A673 (cell line): ENCODE measurements at regions not wholly inside any gene's neighbourhood (a gene's known extent, or its start where the extent isn't known, plus 50 kb on each side); places are given as distances from the start of the nearest gene placed in this dataset.

Source experiments
- EZH2 ChIP-seq: fragments of 200-600 bp; sonication (generic); IDR thresholded peaks from 2 replicates; pipeline ENCODE4 v1.6.1; 2017; ENCODE audit warnings: borderline replicate concordance, low read depth, mild to moderate bottlenecking, mixed read lengths, antibody characterized with exemption, low read length; ENCODE audit not compliant: poor library complexity, severe bottlenecking
- TF ChIP-seq, protein P1 (sequence below): fragments of 300-800, 200-600 bp; sonication (generic); conservative IDR thresholded peaks from 2 replicates; pipeline ENCODE4 v1.5.1; 2017; ENCODE audit warnings: low read depth, mild to moderate bottlenecking, antibody characterized with exemption, low read length, moderate library complexity, mixed read lengths

DNA sequence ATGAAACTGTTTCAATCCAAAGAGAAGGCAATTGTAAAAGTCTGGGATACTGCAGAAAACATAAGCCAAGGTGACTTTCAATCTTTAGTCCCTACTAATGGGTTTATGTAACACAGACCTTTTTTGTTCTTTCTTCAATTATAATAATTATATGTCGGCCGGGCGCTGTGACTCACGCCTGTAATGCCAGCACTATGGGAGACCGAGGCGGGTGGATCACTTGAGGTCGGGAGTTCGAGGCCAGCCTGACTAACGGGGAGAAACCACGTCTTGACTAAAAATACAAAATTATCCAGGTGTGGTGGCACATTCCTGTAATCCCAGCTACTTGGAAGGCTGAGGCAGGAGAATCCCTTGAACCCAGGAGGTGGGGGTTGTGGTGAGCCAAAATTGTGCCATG, 489.8 kb upstream of the CTSO start:
- no peak for TF ChIP-seq EZH2
- TF ChIP-seq, protein P1, sequence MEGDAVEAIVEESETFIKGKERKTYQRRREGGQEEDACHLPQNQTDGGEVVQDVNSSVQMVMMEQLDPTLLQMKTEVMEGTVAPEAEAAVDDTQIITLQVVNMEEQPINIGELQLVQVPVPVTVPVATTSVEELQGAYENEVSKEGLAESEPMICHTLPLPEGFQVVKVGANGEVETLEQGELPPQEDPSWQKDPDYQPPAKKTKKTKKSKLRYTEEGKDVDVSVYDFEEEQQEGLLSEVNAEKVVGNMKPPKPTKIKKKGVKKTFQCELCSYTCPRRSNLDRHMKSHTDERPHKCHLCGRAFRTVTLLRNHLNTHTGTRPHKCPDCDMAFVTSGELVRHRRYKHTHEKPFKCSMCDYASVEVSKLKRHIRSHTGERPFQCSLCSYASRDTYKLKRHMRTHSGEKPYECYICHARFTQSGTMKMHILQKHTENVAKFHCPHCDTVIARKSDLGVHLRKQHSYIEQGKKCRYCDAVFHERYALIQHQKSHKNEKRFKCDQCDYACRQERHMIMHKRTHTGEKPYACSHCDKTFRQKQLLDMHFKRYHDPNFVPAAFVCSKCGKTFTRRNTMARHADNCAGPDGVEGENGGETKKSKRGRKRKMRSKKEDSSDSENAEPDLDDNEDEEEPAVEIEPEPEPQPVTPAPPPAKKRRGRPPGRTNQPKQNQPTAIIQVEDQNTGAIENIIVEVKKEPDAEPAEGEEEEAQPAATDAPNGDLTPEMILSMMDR, result no peak
